ENCODE measurements at regions not wholly inside any gene's neighbourhood (a gene's known extent, or its start where the extent isn't known, plus 50 kb on each side); places are given as distances from the start of the nearest gene placed in this dataset.

DNA sequence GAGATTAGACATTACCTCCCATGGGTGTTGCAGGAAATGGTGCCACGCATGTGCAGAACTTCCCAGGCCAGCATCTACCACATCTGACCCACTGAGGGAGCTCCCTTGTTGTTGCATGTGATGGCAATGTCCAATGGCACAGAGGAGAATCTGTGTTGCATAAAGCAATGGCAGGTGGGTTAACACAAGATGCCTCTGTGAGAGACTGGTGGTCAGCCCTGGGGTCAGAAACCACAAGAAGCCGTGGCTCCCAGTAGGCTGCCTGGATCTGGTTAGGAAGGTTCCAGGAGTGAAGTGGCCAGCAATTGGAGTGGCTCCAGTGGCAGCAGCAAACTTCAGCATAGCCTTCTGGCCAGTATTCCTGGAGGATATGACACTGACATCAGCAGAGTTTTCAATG is 65.9 kb upstream of the HMGA2 start:
- no peak overlapping the region for H3K27ac ChIP-seq (ENCODE audit: low read depth, low read length)
- no peak overlapping the region for H2AFZ ChIP-seq (ENCODE audit: low read depth, low read length, severe bottlenecking)
- H3K9me3 ChIP-seq (ENCODE audit: insufficient read depth, low read length): no peaks in the 10 kb centered on the region
- no peak for TF ChIP-seq EZH2phosphoT487 (conservative IDR thresholded peaks at IDR 0.05; ENCODE audit: low read length)
- TF ChIP-seq, protein P1, sequence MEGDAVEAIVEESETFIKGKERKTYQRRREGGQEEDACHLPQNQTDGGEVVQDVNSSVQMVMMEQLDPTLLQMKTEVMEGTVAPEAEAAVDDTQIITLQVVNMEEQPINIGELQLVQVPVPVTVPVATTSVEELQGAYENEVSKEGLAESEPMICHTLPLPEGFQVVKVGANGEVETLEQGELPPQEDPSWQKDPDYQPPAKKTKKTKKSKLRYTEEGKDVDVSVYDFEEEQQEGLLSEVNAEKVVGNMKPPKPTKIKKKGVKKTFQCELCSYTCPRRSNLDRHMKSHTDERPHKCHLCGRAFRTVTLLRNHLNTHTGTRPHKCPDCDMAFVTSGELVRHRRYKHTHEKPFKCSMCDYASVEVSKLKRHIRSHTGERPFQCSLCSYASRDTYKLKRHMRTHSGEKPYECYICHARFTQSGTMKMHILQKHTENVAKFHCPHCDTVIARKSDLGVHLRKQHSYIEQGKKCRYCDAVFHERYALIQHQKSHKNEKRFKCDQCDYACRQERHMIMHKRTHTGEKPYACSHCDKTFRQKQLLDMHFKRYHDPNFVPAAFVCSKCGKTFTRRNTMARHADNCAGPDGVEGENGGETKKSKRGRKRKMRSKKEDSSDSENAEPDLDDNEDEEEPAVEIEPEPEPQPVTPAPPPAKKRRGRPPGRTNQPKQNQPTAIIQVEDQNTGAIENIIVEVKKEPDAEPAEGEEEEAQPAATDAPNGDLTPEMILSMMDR (IDR thresholded peaks at IDR 0.05; ENCODE audit: insufficient read depth, low read length, poor library complexity, severe bottlenecking): no peak
- H3K4me2 ChIP-seq (ENCODE audit: low read depth, low read length, poor library complexity, severe bottlenecking): no peak overlapping the region
- H3K27me3 ChIP-seq (ENCODE audit: low read length): no peaks in the 10 kb centered on the region
- H3K4me3 ChIP-seq (ENCODE audit: insufficient read depth, low read length, poor library complexity, severe bottlenecking): no peak overlapping the region
- no peaks in the 10 kb centered on the region for H3F3A ChIP-seq (ENCODE audit: insufficient read depth)
- no peaks in the 10 kb centered on the region for H3K9me2 ChIP-seq (replicated peaks; ENCODE audit: insufficient read depth, low read length)
- no peaks in the 10 kb centered on the region for H3K79me2 ChIP-seq (ENCODE audit: insufficient read depth, low read length)
- H3K36me3 ChIP-seq (ENCODE audit: low read length): no peaks in the 10 kb centered on the region
- no peak overlapping the region for H3K9ac ChIP-seq (ENCODE audit: low read length)
- H4K20me1 ChIP-seq (ENCODE audit: low read depth, low read length): no peaks in the 10 kb centered on the region

DNA sequence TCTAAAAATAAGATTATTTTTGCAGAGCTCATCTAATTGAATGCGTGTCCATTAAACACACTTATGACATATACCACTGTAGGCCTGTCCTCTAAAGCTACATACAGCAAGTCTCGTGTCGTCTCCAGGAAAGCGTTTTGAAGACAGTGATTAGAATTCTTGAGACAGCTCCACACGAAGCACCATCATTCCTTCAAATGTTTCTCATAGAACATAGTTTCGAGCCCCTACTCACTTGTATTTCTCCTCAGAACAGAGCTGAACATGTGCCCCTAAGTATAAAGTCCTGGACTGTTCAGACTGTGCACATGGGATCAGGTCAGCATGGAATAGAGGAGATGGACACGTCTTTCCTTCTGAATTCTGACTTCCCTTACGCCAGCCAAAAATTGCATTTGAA is 64.5 kb upstream of the HMGA2 start:
- Histone ChIP-seq H3K27ac (ENCODE audit: low read depth, low read length) (no peak overlapping the region), H3K9ac (ENCODE audit: low read length) (no peak overlapping the region), H2AFZ (ENCODE audit: low read depth, low read length, severe bottlenecking) (no peak overlapping the region), H3K4me2 (ENCODE audit: low read depth, low read length, poor library complexity, severe bottlenecking) (no peak overlapping the region), H3F3A (ENCODE audit: insufficient read depth) (no peaks in the 10 kb centered on the region), H4K20me1 (ENCODE audit: low read depth, low read length) (no peaks in the 10 kb centered on the region), H3K9me2 (replicated peaks; ENCODE audit: insufficient read depth, low read length) (no peaks in the 10 kb centered on the region), H3K27me3 (ENCODE audit: low read length) (no peaks in the 10 kb centered on the region), H3K9me3 (ENCODE audit: insufficient read depth, low read length) (no peaks in the 10 kb centered on the region), H3K36me3 (ENCODE audit: low read length) (no peaks in the 10 kb centered on the region), H3K79me2 (ENCODE audit: insufficient read depth, low read length) (no peaks in the 10 kb centered on the region), H3K4me3 (ENCODE audit: insufficient read depth, low read length, poor library complexity, severe bottlenecking) (no peak overlapping the region)
- TF ChIP-seq EZH2phosphoT487 (conservative IDR thresholded peaks at IDR 0.05; ENCODE audit: low read length): no peak
- TF ChIP-seq, protein P1 (IDR thresholded peaks at IDR 0.05; ENCODE audit: insufficient read depth, low read length, poor library complexity, severe bottlenecking): no peak

DNA sequence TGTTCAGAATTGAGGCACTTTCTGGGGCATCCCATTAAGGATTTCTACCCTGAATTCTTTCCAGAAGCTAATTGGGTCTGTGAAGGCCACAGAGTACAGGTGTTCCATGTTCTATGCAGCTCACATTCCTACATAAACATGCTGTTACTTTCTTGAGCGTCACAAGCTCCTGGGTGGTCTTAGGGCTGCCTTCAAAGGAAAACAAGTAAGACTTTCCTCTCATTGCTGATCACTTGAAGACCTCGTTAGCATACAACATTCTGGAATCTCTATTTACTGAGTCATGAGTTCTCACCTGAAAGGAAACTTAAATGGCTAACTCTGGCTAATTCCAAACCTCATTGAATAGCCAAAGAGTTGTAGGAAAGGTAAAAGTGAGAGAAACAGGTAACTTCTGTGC is 63.0 kb upstream of the HMGA2 start:
- Histone ChIP-seq H3K4me3 (ENCODE audit: insufficient read depth, low read length, poor library complexity, severe bottlenecking) (no peak overlapping the region), H3K79me2 (ENCODE audit: insufficient read depth, low read length) (no peaks in the 10 kb centered on the region), H2AFZ (ENCODE audit: low read depth, low read length, severe bottlenecking) (no peak overlapping the region), H3K27me3 (ENCODE audit: low read length) (no peaks in the 10 kb centered on the region), H3K9me3 (ENCODE audit: insufficient read depth, low read length) (no peaks in the 10 kb centered on the region), H3K9ac (ENCODE audit: low read length) (no peak overlapping the region), H3K36me3 (ENCODE audit: low read length) (no peaks in the 10 kb centered on the region), H3F3A (ENCODE audit: insufficient read depth) (no peaks in the 10 kb centered on the region), H3K27ac (ENCODE audit: low read depth, low read length) (no peak overlapping the region), H4K20me1 (ENCODE audit: low read depth, low read length) (no peaks in the 10 kb centered on the region), H3K4me2 (ENCODE audit: low read depth, low read length, poor library complexity, severe bottlenecking) (no peak overlapping the region), H3K9me2 (replicated peaks; ENCODE audit: insufficient read depth, low read length) (no peaks in the 10 kb centered on the region)
- TF ChIP-seq, protein P1 (IDR thresholded peaks at IDR 0.05; ENCODE audit: insufficient read depth, low read length, poor library complexity, severe bottlenecking): no peak
- no peak for TF ChIP-seq EZH2phosphoT487 (conservative IDR thresholded peaks at IDR 0.05; ENCODE audit: low read length)

DNA sequence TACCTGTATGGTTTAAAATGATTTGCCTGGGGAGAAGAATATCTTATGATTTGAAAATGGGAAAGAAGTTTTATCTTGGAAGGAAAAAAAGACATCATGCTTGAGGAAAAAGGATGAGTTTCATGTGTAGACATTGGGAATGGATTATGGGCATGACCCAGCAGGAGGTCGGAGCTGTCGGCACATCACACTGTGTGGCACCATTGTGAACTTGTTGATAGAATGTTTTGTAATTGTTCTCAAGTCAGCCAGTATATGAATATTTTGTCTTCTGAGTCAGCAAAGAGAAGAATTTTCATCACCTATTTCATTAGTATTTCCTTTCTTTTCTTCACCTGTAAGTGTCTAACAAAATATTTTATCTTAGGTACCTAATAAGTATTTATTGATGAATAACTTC is 60.0 kb upstream of the HMGA2 start:
- Histone ChIP-seq H4K20me1 (ENCODE audit: low read depth, low read length) (no peaks in the 10 kb centered on the region), H3K4me3 (ENCODE audit: insufficient read depth, low read length, poor library complexity, severe bottlenecking) (no peak overlapping the region), H3K9ac (ENCODE audit: low read length) (no peak overlapping the region), H3K79me2 (ENCODE audit: insufficient read depth, low read length) (no peaks in the 10 kb centered on the region), H3K27me3 (ENCODE audit: low read length) (no peaks in the 10 kb centered on the region), H3K4me2 (ENCODE audit: low read depth, low read length, poor library complexity, severe bottlenecking) (no peak overlapping the region), H3K9me2 (replicated peaks; ENCODE audit: insufficient read depth, low read length) (no peaks in the 10 kb centered on the region), H3K9me3 (ENCODE audit: insufficient read depth, low read length) (no peaks in the 10 kb centered on the region), H2AFZ (ENCODE audit: low read depth, low read length, severe bottlenecking) (no peak overlapping the region), H3K27ac (ENCODE audit: low read depth, low read length) (no peak overlapping the region), H3F3A (ENCODE audit: insufficient read depth) (no peaks in the 10 kb centered on the region), H3K36me3 (ENCODE audit: low read length) (no peaks in the 10 kb centered on the region)
- TF ChIP-seq, protein P1 (IDR thresholded peaks at IDR 0.05; ENCODE audit: insufficient read depth, low read length, poor library complexity, severe bottlenecking): no peak
- TF ChIP-seq EZH2phosphoT487 (conservative IDR thresholded peaks at IDR 0.05; ENCODE audit: low read length): no peak
